MM.1S (cell line): ENCODE measurements at regions not wholly inside any gene's neighbourhood (a gene's known extent, or its start where the extent isn't known, plus 50 kb on each side); places are given as distances from the start of the nearest gene placed in this dataset.

ENCODE experiments used
- DNase-seq: peaks from one replicate; pipeline ENCODE4 v3.0.0-alpha.2; 2015
- H2AFZ ChIP-seq: fragments of 300-600 bp; sonication (generic); 2 replicates; pipeline ENCODE4 v1.6.0; 2016; ENCODE audit warnings: antibody characterized with exemption, low read length
- H3F3A ChIP-seq: fragments of 300-600 bp; sonication (generic); 2 replicates; pipeline ENCODE4 v1.6.1; 2016; ENCODE audit warnings: mild to moderate bottlenecking, antibody characterized with exemption, low read length, moderate library complexity, mixed read lengths; ENCODE audit not compliant: insufficient read depth
- H3K27ac ChIP-seq: fragments of 300-600 bp; sonication (generic); 2 replicates; pipeline ENCODE4 v1.5.1; 2016; ENCODE audit warnings: mild to moderate bottlenecking, low read length
- H3K27me3 ChIP-seq: fragments of 300-600 bp; sonication (generic); replicated peaks from 2 replicates; pipeline ENCODE4 v1.6.0; 2016; ENCODE audit warnings: low read length; ENCODE audit not compliant: insufficient read depth
- H3K36me3 ChIP-seq: fragments of 300-600 bp; sonication (generic); replicated peaks from 2 replicates; pipeline ENCODE4 v1.6.1; 2016; ENCODE audit warnings: mild to moderate bottlenecking, low read length, mixed read lengths; ENCODE audit not compliant: insufficient read depth
- H3K4me1 ChIP-seq: fragments of 300-600 bp; sonication (generic); 2 replicates; pipeline ENCODE4 v1.6.1; 2016; ENCODE audit warnings: low read length, mixed read lengths
- H3K4me2 ChIP-seq: fragments of 300-600 bp; sonication (generic); 2 replicates; pipeline ENCODE4 v1.6.0; 2016; ENCODE audit warnings: low read depth, low read length
- H3K4me3 ChIP-seq: fragments of 300-600 bp; sonication (generic); 2 replicates; pipeline ENCODE4 v1.5.1; 2016; ENCODE audit warnings: low read length, mixed read lengths
- H3K79me2 ChIP-seq: fragments of 300-600 bp; sonication (generic); 2 replicates; pipeline ENCODE4 v1.6.1; 2016; ENCODE audit warnings: mixed run types, low read length, mixed read lengths
- H3K9ac ChIP-seq: fragments of 300-600 bp; sonication (generic); 2 replicates; pipeline ENCODE4 v1.6.1; 2016; ENCODE audit warnings: low read length, mixed read lengths
- H3K9me2 ChIP-seq: fragments of 300-600 bp; sonication (generic); replicated peaks from 2 replicates; pipeline ENCODE4 v1.6.1; 2016; ENCODE audit warnings: mild to moderate bottlenecking, low read length, mixed read lengths; ENCODE audit not compliant: insufficient read depth
- H3K9me3 ChIP-seq: fragments of 300-600 bp; sonication (generic); replicated peaks from 2 replicates; pipeline ENCODE4 v1.6.1; 2016; ENCODE audit warnings: mild to moderate bottlenecking, low read length, mixed read lengths; ENCODE audit not compliant: insufficient read depth
- H4K20me1 ChIP-seq: fragments of 300-600 bp; sonication (generic); 2 replicates; pipeline ENCODE4 v1.6.1; 2016; ENCODE audit warnings: mild to moderate bottlenecking, low read length, moderate library complexity, mixed read lengths; ENCODE audit not compliant: insufficient read depth
- EZH2 ChIP-seq: fragments of 300-600 bp; sonication (generic); optimal IDR thresholded peaks from 2 replicates; pipeline ENCODE3; 2017; ENCODE audit warnings: low read depth, mild to moderate bottlenecking, antibody characterized with exemption, low read length, mixed read lengths
- EZH2phosphoT487 ChIP-seq: fragments of 300-600 bp; sonication (generic); IDR thresholded peaks from 2 replicates; pipeline ENCODE4 v1.6.1; 2018; ENCODE audit warnings: antibody characterized with exemption, low read length
- TF ChIP-seq, protein P1 (sequence below): fragments of 300-600 bp; sonication (generic); IDR thresholded peaks from 2 replicates; pipeline ENCODE4 v1.5.1; 2016; ENCODE audit warnings: antibody characterized with exemption, low read length, mixed read lengths

DNA sequence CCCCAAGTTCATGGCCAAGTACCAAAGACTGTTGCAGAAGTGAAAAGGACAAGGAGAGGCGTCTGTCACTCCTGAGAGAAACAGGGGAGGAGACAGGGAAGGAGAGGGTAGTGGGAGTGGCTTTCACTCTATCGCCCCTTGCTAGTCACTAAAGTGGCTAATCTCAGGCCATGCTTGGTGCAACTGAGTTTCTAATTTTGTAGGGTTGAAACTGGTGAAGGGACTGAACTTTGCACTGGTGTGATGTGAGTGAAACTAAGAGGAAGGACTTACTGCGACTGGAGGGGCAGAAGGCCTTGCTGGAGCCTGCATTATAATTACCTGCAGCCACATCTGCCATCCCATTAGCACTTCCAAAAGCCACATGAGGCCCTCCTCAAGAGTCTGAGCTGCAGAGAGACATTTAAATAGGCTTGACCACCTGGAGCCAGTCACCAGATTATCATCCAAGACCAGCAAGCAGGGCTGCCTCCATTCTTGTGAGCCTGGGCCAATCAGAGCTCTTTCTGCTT, 107.2 kb upstream of the EEPD1 start:
- Histone ChIP-seq H3K9me2 (no peaks in the 10 kb centered on the region), H3K27me3 (no peaks in the 10 kb centered on the region), H3K36me3 (no peaks in the 10 kb centered on the region), H3K9ac (no peak overlapping the region), H3K27ac (no peak overlapping the region), H3F3A (no peaks in the 10 kb centered on the region), H4K20me1 (no peaks in the 10 kb centered on the region), H3K4me3 (no peak overlapping the region), H2AFZ (no peak overlapping the region), H3K79me2 (no peaks in the 10 kb centered on the region), H3K9me3 (no peaks in the 10 kb centered on the region), H3K4me1 (no peaks in the 10 kb centered on the region), H3K4me2 (no peak overlapping the region)
- TF ChIP-seq EZH2phosphoT487 (no peak), EZH2 (no peak)
- TF ChIP-seq, protein P1, sequence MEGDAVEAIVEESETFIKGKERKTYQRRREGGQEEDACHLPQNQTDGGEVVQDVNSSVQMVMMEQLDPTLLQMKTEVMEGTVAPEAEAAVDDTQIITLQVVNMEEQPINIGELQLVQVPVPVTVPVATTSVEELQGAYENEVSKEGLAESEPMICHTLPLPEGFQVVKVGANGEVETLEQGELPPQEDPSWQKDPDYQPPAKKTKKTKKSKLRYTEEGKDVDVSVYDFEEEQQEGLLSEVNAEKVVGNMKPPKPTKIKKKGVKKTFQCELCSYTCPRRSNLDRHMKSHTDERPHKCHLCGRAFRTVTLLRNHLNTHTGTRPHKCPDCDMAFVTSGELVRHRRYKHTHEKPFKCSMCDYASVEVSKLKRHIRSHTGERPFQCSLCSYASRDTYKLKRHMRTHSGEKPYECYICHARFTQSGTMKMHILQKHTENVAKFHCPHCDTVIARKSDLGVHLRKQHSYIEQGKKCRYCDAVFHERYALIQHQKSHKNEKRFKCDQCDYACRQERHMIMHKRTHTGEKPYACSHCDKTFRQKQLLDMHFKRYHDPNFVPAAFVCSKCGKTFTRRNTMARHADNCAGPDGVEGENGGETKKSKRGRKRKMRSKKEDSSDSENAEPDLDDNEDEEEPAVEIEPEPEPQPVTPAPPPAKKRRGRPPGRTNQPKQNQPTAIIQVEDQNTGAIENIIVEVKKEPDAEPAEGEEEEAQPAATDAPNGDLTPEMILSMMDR = no peak
- DNase-seq = no peak

DNA sequence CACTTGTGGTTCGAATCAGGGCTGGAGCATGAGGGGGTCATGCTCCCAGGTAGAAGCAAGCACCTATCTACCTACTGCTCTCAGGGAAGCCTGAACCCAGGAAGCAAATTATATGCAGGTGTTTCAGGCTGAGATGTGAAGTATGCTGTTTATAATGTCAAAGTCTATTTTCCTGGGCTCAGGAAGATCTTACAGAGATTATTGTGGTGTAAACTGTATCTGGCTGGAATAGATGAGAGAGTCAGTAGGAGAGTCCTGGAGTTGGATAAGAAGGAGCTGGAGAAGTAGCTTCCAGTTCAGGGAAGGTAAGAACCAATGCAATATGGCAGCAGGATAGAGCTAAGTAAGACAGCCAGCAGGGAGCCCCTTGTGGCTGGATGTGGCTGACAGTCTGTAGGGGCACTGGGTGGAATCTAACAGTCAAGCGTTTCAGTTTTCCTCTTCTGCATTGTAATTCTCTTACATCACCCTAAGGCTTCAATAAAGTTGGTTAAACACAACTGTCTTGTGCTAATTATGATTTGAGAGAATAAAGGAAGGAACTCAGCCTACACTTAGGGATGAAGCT, 105.9 kb upstream of the EEPD1 start:
- H3K9me2 ChIP-seq = no peaks in the 10 kb centered on the region
- no peak overlapping the region for H3K4me2 ChIP-seq
- H3F3A ChIP-seq = no peaks in the 10 kb centered on the region
- no peak overlapping the region for H3K4me3 ChIP-seq
- no peaks in the 10 kb centered on the region for H3K36me3 ChIP-seq
- no peaks in the 10 kb centered on the region for H3K4me1 ChIP-seq
- no peaks in the 10 kb centered on the region for H3K27me3 ChIP-seq
- H3K27ac ChIP-seq = no peak overlapping the region
- no peak overlapping the region for H2AFZ ChIP-seq
- no peak overlapping the region for H3K9ac ChIP-seq
- no peaks in the 10 kb centered on the region for H3K79me2 ChIP-seq
- TF ChIP-seq, protein P1 = 0 out of 2 replicates have a peak, but pooled peaks have one; percentile 3
- TF ChIP-seq EZH2phosphoT487 = no peak
- H4K20me1 ChIP-seq = no peaks in the 10 kb centered on the region
- no peak for DNase-seq
- H3K9me3 ChIP-seq = no peaks in the 10 kb centered on the region

DNA sequence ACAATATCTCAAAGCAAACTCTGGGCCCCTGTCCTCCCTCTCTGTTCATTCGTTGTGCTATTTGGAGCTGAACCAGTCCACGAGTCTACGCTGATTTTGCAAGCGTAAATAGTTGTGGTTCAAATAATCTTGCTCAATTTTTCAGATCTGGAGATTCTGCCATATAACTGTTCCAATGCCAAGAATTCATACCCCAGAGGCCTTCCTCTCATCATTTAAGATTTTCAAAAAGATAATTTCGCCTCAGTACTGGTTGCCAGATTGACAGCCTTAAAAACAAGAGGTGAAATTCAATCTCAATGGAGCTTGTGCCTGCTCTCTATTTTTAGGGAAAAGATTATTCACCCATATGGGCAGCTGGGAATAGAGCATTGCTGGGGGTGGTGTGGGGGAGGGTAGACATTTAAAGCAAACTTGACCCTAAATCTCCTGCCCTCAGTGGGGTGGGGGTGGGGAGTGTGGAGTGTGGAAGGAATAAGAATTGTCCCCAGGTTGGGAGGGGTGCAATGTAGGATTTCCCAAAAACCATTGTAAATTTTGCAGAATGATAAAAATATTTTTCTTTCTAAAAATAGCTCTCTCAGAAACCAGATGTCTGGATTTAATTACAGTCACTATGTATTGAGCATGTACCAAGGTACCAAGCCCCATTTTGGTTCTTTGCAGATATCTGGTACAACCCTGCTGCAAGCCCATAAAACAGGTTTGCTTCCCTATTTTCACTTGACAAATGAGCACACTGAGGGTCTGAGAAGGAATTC, 104.7 kb upstream of the EEPD1 start:
- no peaks in the 10 kb centered on the region for H3F3A ChIP-seq
- no peaks in the 10 kb centered on the region for H3K4me1 ChIP-seq
- no peaks in the 10 kb centered on the region for H3K36me3 ChIP-seq
- H3K27ac ChIP-seq = no peak overlapping the region
- H3K4me2 ChIP-seq = no peak overlapping the region
- no peaks in the 10 kb centered on the region for H3K9me3 ChIP-seq
- DNase-seq = no peak
- H3K79me2 ChIP-seq = no peaks in the 10 kb centered on the region
- H4K20me1 ChIP-seq = no peaks in the 10 kb centered on the region
- H2AFZ ChIP-seq = no peak overlapping the region
- no peak overlapping the region for H3K4me3 ChIP-seq
- H3K9ac ChIP-seq = no peak overlapping the region
- TF ChIP-seq, protein P1 = no peak
- TF ChIP-seq EZH2 (no peak), EZH2phosphoT487 (no peak)
- H3K27me3 ChIP-seq = no peaks in the 10 kb centered on the region
- no peaks in the 10 kb centered on the region for H3K9me2 ChIP-seq
